GM10266 (cell line): ENCODE measurements at regions not wholly inside any gene's neighbourhood (a gene's known extent, or its start where the extent isn't known, plus 50 kb on each side); places are given as distances from the start of the nearest gene placed in this dataset.

Source experiments
- DNase-seq: peaks from one replicate; pipeline ENCODE4 v3.0.0; 2012; ENCODE audit errors: extremely low spot score
- CTCF ChIP-seq: IDR thresholded peaks from 2 replicates; pipeline ENCODE4 v1.5.1; 2012; ENCODE audit warnings: mild to moderate bottlenecking, low read depth; ENCODE audit not compliant: control insufficient read depth, insufficient read depth; ENCODE audit errors: missing control alignments

- DNase-seq, result no peak
Observed at GRCh38 chr5:87829217-87829551, 416.5 kb upstream of the CCNH start.

GRCh38 chr5:87828545-87829216, 416.0 kb upstream of the CCNH start:
- DNase-seq, result no peak
- TF ChIP-seq CTCF, result no peak

More at GRCh38 chr5:87829217-87829551, 416.5 kb upstream of the CCNH start:
- no peak for TF ChIP-seq CTCF

GRCh38 chr5:87827539-87827938, 414.8 kb upstream of the CCNH start:
- no peak for TF ChIP-seq CTCF
- no peak for DNase-seq

- TF ChIP-seq CTCF, result no peak
- no peak for DNase-seq
Observed at GRCh38 chr5:87826507-87826906, 413.8 kb upstream of the CCNH start.

- DNase-seq, result no peak
- no peak for TF ChIP-seq CTCF
Observed at GRCh38 chr5:87825583-87825982, 412.9 kb upstream of the CCNH start.

- no peak for TF ChIP-seq CTCF
- no peak for DNase-seq
Observed at GRCh38 chr5:87807783-87808182, 395.1 kb upstream of the CCNH start.

GRCh38 chr5:87803352-87803751, 390.6 kb upstream of the CCNH start:
- DNase-seq, result no peak
- no peak for TF ChIP-seq CTCF
